ENCODE measurements at regions not wholly inside any gene's neighbourhood (a gene's known extent, or its start where the extent isn't known, plus 50 kb on each side); places are given as distances from the start of the nearest gene placed in this dataset.

- H3K27ac ChIP-seq (ENCODE audit: extremely low read depth, low read depth, low read length), result no peak overlapping the region
Measured at GRCh38 chr1:94621802-94622201, 80.2 kb upstream of the F3 start.

DNA sequence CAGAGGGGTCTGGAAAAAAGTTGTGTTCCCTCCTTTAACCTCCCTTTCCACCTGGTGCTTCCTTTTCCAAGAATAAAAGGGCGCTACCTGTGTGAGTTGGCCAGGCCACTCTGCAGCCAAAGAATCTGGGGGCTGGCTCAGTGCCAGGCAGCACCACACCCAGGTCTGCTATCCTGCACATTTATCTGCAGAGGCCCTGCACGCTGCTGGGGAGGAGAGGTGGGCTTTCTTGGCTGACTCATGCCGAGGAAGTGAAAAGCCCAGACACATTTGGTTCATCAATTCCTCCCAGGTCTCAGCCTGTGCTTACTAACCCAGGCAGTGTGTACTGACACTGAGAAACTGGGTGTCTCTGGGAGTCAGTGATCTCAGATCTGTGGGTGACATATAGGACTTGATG lies 79.8 kb upstream of the F3 start:
- POLR2A ChIA-PET, result no interaction called here
- Histone ChIP-seq H3K27ac (ENCODE audit: extremely low read depth, low read depth, low read length) (no peak overlapping the region), H3K4me1 (ENCODE audit: control insufficient read depth, insufficient read depth, low read length) (no peaks in the 10 kb centered on the region), H3K9me3 (ENCODE audit: control insufficient read depth, insufficient read depth, low read depth, low read length) (no peaks in the 10 kb centered on the region), H3K4me3 (ENCODE audit: low read depth, low read length) (no peak overlapping the region), H3K36me3 (ENCODE audit: control insufficient read depth in 2 of 2, insufficient read depth in 1 of 2, low read length in 2 of 2) (no peaks in the 10 kb centered on the region)
- TF ChIP-seq KLF1 (tag by site-specific recombination; IDR thresholded peaks at IDR 0.05), result peak; percentile 44; the same call in 1 of the 2 replicates
- TF ChIP-seq ZBTB44 (tag by site-specific recombination; IDR thresholded peaks at IDR 0.05), result 0 out of 2 replicates have a peak, but pooled peaks have one; percentile 32
- TF ChIP-seq ZNF660 (tag by site-specific recombination; IDR thresholded peaks at IDR 0.05), result peak; percentile 64; the same call in 1 of the 2 replicates
- TF ChIP-seq, protein P1, sequence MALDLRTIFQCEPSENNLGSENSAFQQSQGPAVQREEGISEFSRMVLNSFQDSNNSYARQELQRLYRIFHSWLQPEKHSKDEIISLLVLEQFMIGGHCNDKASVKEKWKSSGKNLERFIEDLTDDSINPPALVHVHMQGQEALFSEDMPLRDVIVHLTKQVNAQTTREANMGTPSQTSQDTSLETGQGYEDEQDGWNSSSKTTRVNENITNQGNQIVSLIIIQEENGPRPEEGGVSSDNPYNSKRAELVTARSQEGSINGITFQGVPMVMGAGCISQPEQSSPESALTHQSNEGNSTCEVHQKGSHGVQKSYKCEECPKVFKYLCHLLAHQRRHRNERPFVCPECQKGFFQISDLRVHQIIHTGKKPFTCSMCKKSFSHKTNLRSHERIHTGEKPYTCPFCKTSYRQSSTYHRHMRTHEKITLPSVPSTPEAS (tag by site-specific recombination; IDR thresholded peaks at IDR 0.05), result no peak
- peak; percentile 53 for TF ChIP-seq GLIS1 (tag by site-specific recombination; IDR thresholded peaks at IDR 0.05)
- TF ChIP-seq ZNF449 (tag by site-specific recombination; IDR thresholded peaks at IDR 0.05), result 0 out of 2 replicates have a peak, but pooled peaks have one; percentile 12
- CTCF ChIA-PET, result interaction anchor here (0.6 kb wide), 1 partner anchor 18 kb away, joined by 5 read pairs; no protein-coding TSS in a partner anchor

More at GRCh38 chr1:94621802-94622201, 80.2 kb upstream of the F3 start:
- H3K4me3 ChIP-seq (ENCODE audit: low read depth, low read length), result no peak overlapping the region
- CTCF ChIA-PET, result no interaction called here
- TF ChIP-seq IKZF3 (tag by site-specific recombination; IDR thresholded peaks at IDR 0.05), result no peak
- TF ChIP-seq YY1 (tag by site-specific recombination; IDR thresholded peaks at IDR 0.05), result no peak
- TF ChIP-seq ZNF585B (tag by site-specific recombination; IDR thresholded peaks at IDR 0.05), result no peak
- TF ChIP-seq ZNF394 (tag by site-specific recombination; IDR thresholded peaks at IDR 0.05; ENCODE audit: borderline replicate concordance), result no peak
- no peak for TF ChIP-seq ZNF140 (tag by site-specific recombination; IDR thresholded peaks at IDR 0.05)
- no peak for TF ChIP-seq YY2 (tag by site-specific recombination; IDR thresholded peaks at IDR 0.05)
- TF ChIP-seq ZFP41 (tag by site-specific recombination; IDR thresholded peaks at IDR 0.05; ENCODE audit: borderline replicate concordance), result no peak
- no peak for TF ChIP-seq AEBP2 (tag by site-specific recombination; IDR thresholded peaks at IDR 0.05; ENCODE audit: borderline replicate concordance)
- no peak for TF ChIP-seq ZNF366 (tag by site-specific recombination; conservative IDR thresholded peaks at IDR 0.05)
- no peak for TF ChIP-seq ZNF280D (tag by site-specific recombination; IDR thresholded peaks at IDR 0.05)
- TF ChIP-seq ZNF791 (tag by site-specific recombination; IDR thresholded peaks at IDR 0.05), result no peak
- TF ChIP-seq ZNF239 (tag by site-specific recombination; IDR thresholded peaks at IDR 0.05), result no peak
- TF ChIP-seq GLIS1 (tag by site-specific recombination; IDR thresholded peaks at IDR 0.05), result no peak
- no peak for TF ChIP-seq ZNF530 (tag by site-specific recombination; IDR thresholded peaks at IDR 0.05; ENCODE audit: low read depth)
- TF ChIP-seq ZNF391 (tag by site-specific recombination; IDR thresholded peaks at IDR 0.05; ENCODE audit: borderline replicate concordance, low read depth), result no peak
- TF ChIP-seq ZFHX2 (tag by site-specific recombination; conservative IDR thresholded peaks at IDR 0.05), result no peak
- TF ChIP-seq ZNF132 (tag by site-specific recombination; IDR thresholded peaks at IDR 0.05; ENCODE audit: borderline replicate concordance), result no peak
- H3K4me1 ChIP-seq (ENCODE audit: control insufficient read depth, insufficient read depth, low read length), result no peaks in the 10 kb centered on the region
- no peaks in the 10 kb centered on the region for H3K36me3 ChIP-seq (ENCODE audit: control insufficient read depth in 2 of 2, insufficient read depth in 1 of 2, low read length in 2 of 2)
- POLR2A ChIA-PET, result no interaction called here
- no peaks in the 10 kb centered on the region for H3K9me3 ChIP-seq (ENCODE audit: control insufficient read depth, insufficient read depth, low read depth, low read length)
